B cell (primary cell): ENCODE measurements at regions not wholly inside any gene's neighbourhood (a gene's known extent, or its start where the extent isn't known, plus 50 kb on each side); places are given as distances from the start of the nearest gene placed in this dataset.

Experiments
- ATAC-seq: fragments of 200-7000 bp; cut with Tn5 transposase; one replicate; pipeline ENCODE4 v1.10.0; 2021; ENCODE audit warnings: low read depth, mild to moderate bottlenecking, moderate number of reproducible peaks, moderate library complexity
- CTCF ChIA-PET: fragments of 350-600 bp; sonication (Branson Sonifier 250); formaldehyde crosslinking; loops from one replicate; lab custom pipeline; 2021; ENCODE audit warnings: antibody characterized with exemption, inconsistent platforms; lab: Charles Lee
- POLR2A ChIA-PET: fragments of 350-600 bp; sonication (Branson Sonifier 250); formaldehyde crosslinking; loops from one replicate; lab custom pipeline; 2021; ENCODE audit warnings: antibody characterized with exemption; lab: Charles Lee
- DNase-seq: peaks from one replicate; pipeline ENCODE4 v3.0.0; 2013
- H2AFZ ChIP-seq: 2 replicates; pipeline ENCODE4 v1.6.1; 2012; ENCODE audit warnings: mild to moderate bottlenecking, low read depth, low read length; ENCODE audit not compliant: insufficient read depth, poor library complexity, severe bottlenecking
- H3K27ac ChIP-seq, 2 donors: 1 replicate in 1 of 2; 2 replicates in 1 of 2; pipeline ENCODE4 v1.5.1; 2012 to 2013; ENCODE audit warnings: low read length in 2 of 2, mild to moderate bottlenecking in 2 of 2, moderate library complexity in 1 of 2
- H3K27me3 ChIP-seq, 4 experiments: fragments of 200-600 bp in 1 of 4; sonication (generic) in 1 of 4; replicated peaks in 1 of 4; 1 replicate in 2 of 4; 2 replicates in 2 of 4; pipeline versions ENCODE4 v1.6.1 to v1.7.0; 2013 to 2016; ENCODE audit warnings: low read length in 3 of 4, mild to moderate bottlenecking in 2 of 4, mixed read lengths in 1 of 4, moderate library complexity in 1 of 4; ENCODE audit not compliant: insufficient read depth in 4 of 4, control insufficient read depth in 3 of 4; ENCODE audit errors: control extremely low read depth in 1 of 4
- H3K36me3 ChIP-seq, 2 experiments: replicated peaks in 1 of 2; 1 replicate in 1 of 2; 2 replicates in 1 of 2; pipeline versions ENCODE4 v1.6.1 to v1.7.1; 2013; ENCODE audit warnings: low read length in 1 of 2; ENCODE audit not compliant: insufficient read depth in 2 of 2, control insufficient read depth in 1 of 2; ENCODE audit errors: control extremely low read depth in 1 of 2, extremely low read depth in 1 of 2
- H3K4me1 ChIP-seq, 2 donors: fragments of 200-600 bp in 1 of 2; sonication (generic) in 1 of 2; 1 replicate in 1 of 2; 2 replicates in 1 of 2; pipeline versions ENCODE4 v1.5.1 to v1.6.1; 2013 to 2017; ENCODE audit warnings: low read length in 2 of 2; ENCODE audit not compliant: control insufficient read depth in 2 of 2, insufficient read depth in 2 of 2
- H3K4me2 ChIP-seq: replicated peaks from 2 replicates; pipeline ENCODE3; 2012; ENCODE audit warnings: mild to moderate bottlenecking, low read depth, low read length; ENCODE audit not compliant: poor library complexity, severe bottlenecking
- H3K4me3 ChIP-seq, 5 experiments: fragments of 200-600 bp in 1 of 5; sonication (generic) in 1 of 5; 1 replicate in 3 of 5; 2 replicates in 2 of 5; pipeline versions ENCODE4 v1.5.1 to v1.7.0; 2011 to 2016; ENCODE audit warnings: low read length in 4 of 5, mild to moderate bottlenecking in 4 of 5, low read depth in 2 of 5, control low read depth in 1 of 5, moderate library complexity in 1 of 5; ENCODE audit not compliant: insufficient read depth in 1 of 5; ENCODE audit errors: control extremely low read depth in 1 of 5, extremely low read depth in 1 of 5
- H3K79me2 ChIP-seq: fragments of 200-600 bp; sonication (generic); one replicate; pipeline ENCODE4 v1.6.0; 2016; ENCODE audit warnings: low read length; ENCODE audit not compliant: control insufficient read depth, insufficient read depth
- H3K9ac ChIP-seq: fragments of 200-600 bp; sonication (generic); 2 replicates; pipeline ENCODE4 v1.6.1; 2017; ENCODE audit warnings: mild to moderate bottlenecking, low read length, moderate library complexity
- H3K9me3 ChIP-seq, 3 donors: one replicate each; pipeline versions ENCODE4 v1.6.1 to v1.7.1; 2013; ENCODE audit warnings: low read length in 2 of 3; ENCODE audit not compliant: control insufficient read depth in 2 of 3, insufficient read depth in 1 of 3; ENCODE audit errors: control extremely low read depth in 1 of 3
- H4K20me1 ChIP-seq: 2 replicates; pipeline ENCODE4 v1.6.0; 2012; ENCODE audit warnings: mild to moderate bottlenecking, low read length; ENCODE audit not compliant: insufficient read depth, control insufficient read depth, poor library complexity, severe bottlenecking
- H3K27ac Mint-ChIP-seq: one replicate; pipeline ENCODE4 v1.8.0; 2021; ENCODE audit warnings: mixed read lengths
- H3K27me3 Mint-ChIP-seq: one replicate; pipeline ENCODE4 v1.8.0; 2021; ENCODE audit warnings: mixed read lengths
- H3K4me1 Mint-ChIP-seq: one replicate; pipeline ENCODE4 v1.8.0; 2021; ENCODE audit warnings: mixed read lengths
- H3K4me3 Mint-ChIP-seq: one replicate; pipeline ENCODE4 v1.8.0; 2021; ENCODE audit warnings: mixed read lengths
- H3K9me3 Mint-ChIP-seq: one replicate; pipeline ENCODE4 v1.8.0; 2022; ENCODE audit warnings: mixed read lengths; ENCODE audit not compliant: insufficient read depth
- CTCF ChIP-seq: fragments of 200-600 bp; IDR thresholded peaks from one replicate; pipeline ENCODE4 v1.8.0; 2022; ENCODE audit warnings: antibody characterized with exemption, mild to moderate bottlenecking
- EZH2 ChIP-seq: IDR thresholded peaks from 2 replicates; pipeline ENCODE4 v1.6.1; 2012; ENCODE audit warnings: borderline replicate concordance, low read depth, mild to moderate bottlenecking, moderate library complexity, low read length; ENCODE audit not compliant: insufficient read depth, poor library complexity, severe bottlenecking
- WGBS: methylation state at CpG from one replicate; pipeline ENCODE4 v1.1.5; 2013; ENCODE audit warnings: missing lambda C conversion rate; ENCODE audit not compliant: insufficient coverage; 5-methylcytosine and 5-hydroxymethylcytosine counted together
- intact Hi-C: fragments of 100-400 bp; cut with micrococcal nuclease; formaldehyde crosslinking; loops from one replicate; pipeline ENCODE4 v1.10.0; 2022

- Histone ChIP-seq H3K27ac (no peak overlapping the region), H3K79me2 (no peaks in the 10 kb centered on the region), H2AFZ (no peak overlapping the region), H3K9ac (no peak overlapping the region), H4K20me1 (no peaks in the 10 kb centered on the region), H3K4me1 (no peaks in the 10 kb centered on the region), H3K4me2 (no peak overlapping the region), H3K36me3 (no peaks in the 10 kb centered on the region), H3K4me3 (no peak overlapping the region), H3K27me3 (no peaks in the 10 kb centered on the region), H3K9me3 (peaks cover 0 to 7% (median 0%) of the 10 kb centered on the region in 3 donors)
- WGBS = 59% methylated on average over 5 of the region's 9 CpGs
- intact Hi-C loops = no loop called here
- no peaks in the 10 kb centered on the region for H3K4me1 Mint-ChIP-seq
- POLR2A ChIA-PET = no interaction called here
- no peak for ATAC-seq
- H3K9me3 Mint-ChIP-seq = no peaks in the 10 kb centered on the region
- CTCF ChIA-PET = no interaction called here
- no peak for DNase-seq
- H3K27ac Mint-ChIP-seq = no peak overlapping the region
- no peaks in the 10 kb centered on the region for H3K27me3 Mint-ChIP-seq
- no peak overlapping the region for H3K4me3 Mint-ChIP-seq
- TF ChIP-seq CTCF (no peak), EZH2 (no peak)
Observed at GRCh38 chr15:27668471-27669220, 430.5 kb downstream of the OCA2 start.

- WGBS = 75% methylated on average over 2 of the region's 5 CpGs
- Mint-ChIP-seq H3K27ac (no peak overlapping the region), H3K9me3 (peaks cover 4% of the 10 kb centered on the region), H3K27me3 (no peaks in the 10 kb centered on the region), H3K4me3 (no peak overlapping the region), H3K4me1 (no peaks in the 10 kb centered on the region)
- CTCF ChIA-PET = no interaction called here
- H3K27ac ChIP-seq = no peak overlapping the region
- ATAC-seq (no peak), DNase-seq (no peak)
- H3K36me3 ChIP-seq = no peaks in the 10 kb centered on the region
- POLR2A ChIA-PET = no interaction called here
- no peak overlapping the region for H2AFZ ChIP-seq
- H4K20me1 ChIP-seq = no peaks in the 10 kb centered on the region
- H3K9ac ChIP-seq = no peak overlapping the region
- intact Hi-C loops = no loop called here
- no peaks in the 10 kb centered on the region for H3K27me3 ChIP-seq
- TF ChIP-seq CTCF (no peak), EZH2 (no peak)
- no peaks in the 10 kb centered on the region for H3K9me3 ChIP-seq
- no peaks in the 10 kb centered on the region for H3K79me2 ChIP-seq
- H3K4me1 ChIP-seq = no peaks in the 10 kb centered on the region
- H3K4me2 ChIP-seq = no peak overlapping the region
- no peak overlapping the region for H3K4me3 ChIP-seq
Observed at GRCh38 chr15:27665002-27665401, 434.1 kb downstream of the OCA2 start.
